ENCODE measurements at regions not wholly inside any gene's neighbourhood (a gene's known extent, or its start where the extent isn't known, plus 50 kb on each side); places are given as distances from the start of the nearest gene placed in this dataset.
"Not testable (repeated sequence)": the region's sequence is repeated elsewhere in the genome, so short reads cannot be mapped to it uniquely, and the experiment has no call there.

GRCh38 chr21:9750341-9751086, 770.9 kb upstream of the TPTE start:
- H3K9me3 ChIP-seq, result no peaks in the 10 kb centered on the region
- intact Hi-C loops (cut with DNase I), result no loop called here
- no peaks in the 10 kb centered on the region for H3K4me1 ChIP-seq
- H3K27me3 ChIP-seq, result no peaks in the 10 kb centered on the region
- FAIRE-seq, result no peak
- no peaks in the 10 kb centered on the region for H3K36me3 ChIP-seq
- WGBS, 2 donors, result 54 to 55% methylated on average over 13 of the region's 13 CpGs
- ATAC-seq, result peak in 2 of 4 donors; percentile 18 to 24
- no peak overlapping the region for H3K27ac ChIP-seq
- no peak for DNase-seq
- no peak for TF ChIP-seq CTCF (IDR thresholded peaks at IDR 0.05)
- no peak overlapping the region for H3K4me3 ChIP-seq

GRCh38 chr21:9751087-9751585, 770.2 kb upstream of the TPTE start:
- H3K27me3 ChIP-seq; H3K27ac ChIP-seq; FAIRE-seq; H3K9me3 ChIP-seq; H3K4me1 ChIP-seq; intact Hi-C loops (cut with DNase I); DNase-seq; H3K4me3 ChIP-seq; H3K36me3 ChIP-seq: not testable (repeated sequence)
- peak in 1 of 4 donors; percentile 15 for ATAC-seq
- 49 to 66% methylated on average over 6 of the region's 6 CpGs for WGBS, 2 donors

GRCh38 chr21:9752028-9752427, 769.4 kb upstream of the TPTE start:
- WGBS, 2 donors, result 47 to 52% methylated on average over 9 of the region's 9 CpGs
- intact Hi-C loops (cut with DNase I); FAIRE-seq; ATAC-seq; H3K27me3 ChIP-seq; H3K27ac ChIP-seq; H3K36me3 ChIP-seq; DNase-seq; H3K9me3 ChIP-seq; H3K4me3 ChIP-seq; H3K4me1 ChIP-seq: not testable (repeated sequence)

- H3K4me1 ChIP-seq; DNase-seq; H3K27ac ChIP-seq; ATAC-seq; H3K27me3 ChIP-seq; FAIRE-seq; H3K9me3 ChIP-seq; H3K36me3 ChIP-seq; intact Hi-C loops (cut with DNase I); H3K4me3 ChIP-seq: not testable (repeated sequence)
- WGBS, 2 donors, result 61 to 64% methylated on average over 10 of the region's 10 CpGs
Observed at GRCh38 chr21:9753441-9753840, 767.9 kb upstream of the TPTE start.

GRCh38 chr21:9753943-9754342, 767.4 kb upstream of the TPTE start:
- 47 to 50% methylated on average over 7 of the region's 7 CpGs for WGBS, 2 donors
- Histone ChIP-seq H3K27ac (no peak overlapping the region), H3K9me3 (no peaks in the 10 kb centered on the region), H3K27me3 (no peaks in the 10 kb centered on the region), H3K4me1 (no peaks in the 10 kb centered on the region), H3K4me3 (no peak overlapping the region), H3K36me3 (no peaks in the 10 kb centered on the region)
- no peak for TF ChIP-seq CTCF (IDR thresholded peaks at IDR 0.05)
- no peak for ATAC-seq
- DNase-seq, result no peak
- no peak for FAIRE-seq
- intact Hi-C loops (cut with DNase I), result no loop called here

- H3K9me3 ChIP-seq; H3K27ac ChIP-seq; ATAC-seq; H3K36me3 ChIP-seq; intact Hi-C loops (cut with DNase I); H3K27me3 ChIP-seq; DNase-seq; FAIRE-seq; H3K4me1 ChIP-seq; H3K4me3 ChIP-seq: not testable (repeated sequence)
- WGBS, 2 donors, result 57% methylated on average over 1 of the region's 1 CpG
Observed at GRCh38 chr21:9754434-9754833, 766.9 kb upstream of the TPTE start.

- ATAC-seq, result no peak
- H3K36me3 ChIP-seq, result no peaks in the 10 kb centered on the region
- WGBS, 2 donors, result 31 to 37% methylated on average over 7 of the region's 7 CpGs
- no peaks in the 10 kb centered on the region for H3K27me3 ChIP-seq
- no peak for DNase-seq
- no peak overlapping the region for H3K27ac ChIP-seq
- intact Hi-C loops (cut with DNase I), result no loop called here
- no peak for FAIRE-seq
- no peaks in the 10 kb centered on the region for H3K9me3 ChIP-seq
- no peak for TF ChIP-seq CTCF (IDR thresholded peaks at IDR 0.05)
- H3K4me1 ChIP-seq, result no peaks in the 10 kb centered on the region
- no peak overlapping the region for H3K4me3 ChIP-seq
Observed at GRCh38 chr21:9755611-9756010, 765.8 kb upstream of the TPTE start.
